ENCODE measurements at regions not wholly inside any gene's neighbourhood (a gene's known extent, or its start where the extent isn't known, plus 50 kb on each side); places are given as distances from the start of the nearest gene placed in this dataset.

GRCh38 chr13:73516731-73517130 is 457.9 kb downstream of the KLF5 start:
- H3K4me3 ChIP-seq (ENCODE audit: low read depth, low read length) = no peak overlapping the region
- no peak for DNase-seq (ENCODE audit: low read depth, low spot score)
- no peak for TF ChIP-seq CTCF (IDR thresholded peaks at IDR 0.05; ENCODE audit: insufficient read depth, low read length, missing control alignments)
- ChIA-PET CTCF (no interaction called here), POLR2A (no interaction called here)

- DNase-seq (ENCODE audit: low read depth, low spot score) = no peak
These were observed 455.4 kb downstream of the KLF5 start for GRCh38 chr13:73514208-73514607.

GRCh38 chr13:73513751-73514150 is 454.9 kb downstream of the KLF5 start:
- POLR2A ChIA-PET = no interaction called here
- CTCF ChIA-PET = no interaction called here
- DNase-seq (ENCODE audit: low read depth, low spot score) = no peak
- H3K4me3 ChIP-seq (ENCODE audit: low read depth, low read length) = no peak overlapping the region
- no peak for TF ChIP-seq CTCF (IDR thresholded peaks at IDR 0.05; ENCODE audit: insufficient read depth, low read length, missing control alignments)

More at GRCh38 chr13:73514208-73514607, 455.4 kb downstream of the KLF5 start:
- no peak for TF ChIP-seq CTCF (IDR thresholded peaks at IDR 0.05; ENCODE audit: insufficient read depth, low read length, missing control alignments)
- ChIA-PET CTCF (no interaction called here), POLR2A (no interaction called here)
- H3K4me3 ChIP-seq (ENCODE audit: low read depth, low read length) = no peak overlapping the region

GRCh38 chr13:73508841-73509240 is 450.0 kb downstream of the KLF5 start:
- ChIA-PET POLR2A (no interaction called here), CTCF (interaction anchor here (0.6 kb wide), 1 partner anchor 111 kb away, joined by 3 read pairs; no protein-coding TSS in a partner anchor)
- DNase-seq (ENCODE audit: low read depth, low spot score) = no peak
- no peak for TF ChIP-seq CTCF (IDR thresholded peaks at IDR 0.05; ENCODE audit: insufficient read depth, low read length, missing control alignments)
- H3K4me3 ChIP-seq (ENCODE audit: low read depth, low read length) = no peak overlapping the region

GRCh38 chr13:73505376-73505890 is 446.6 kb downstream of the KLF5 start:
- TF ChIP-seq CTCF (IDR thresholded peaks at IDR 0.05; ENCODE audit: insufficient read depth, low read length, missing control alignments) = no peak
- ChIA-PET CTCF (interaction anchor here (0.8 kb wide), 1 partner anchor 21 kb away, joined by 3 read pairs; no protein-coding TSS in a partner anchor), POLR2A (no interaction called here)
- no peak for DNase-seq (ENCODE audit: low read depth, low spot score)
- H3K4me3 ChIP-seq (ENCODE audit: low read depth, low read length) = no peak overlapping the region

GRCh38 chr13:73499695-73500094 is 440.9 kb downstream of the KLF5 start:
- ChIA-PET CTCF (no interaction called here), POLR2A (no interaction called here)
- no peak for DNase-seq (ENCODE audit: low read depth, low spot score)
- TF ChIP-seq CTCF (IDR thresholded peaks at IDR 0.05; ENCODE audit: insufficient read depth, low read length, missing control alignments) = no peak
- H3K4me3 ChIP-seq (ENCODE audit: low read depth, low read length) = no peak overlapping the region
